ENCODE measurements at regions not wholly inside any gene's neighbourhood (a gene's known extent, or its start where the extent isn't known, plus 50 kb on each side); places are given as distances from the start of the nearest gene placed in this dataset.

DNA sequence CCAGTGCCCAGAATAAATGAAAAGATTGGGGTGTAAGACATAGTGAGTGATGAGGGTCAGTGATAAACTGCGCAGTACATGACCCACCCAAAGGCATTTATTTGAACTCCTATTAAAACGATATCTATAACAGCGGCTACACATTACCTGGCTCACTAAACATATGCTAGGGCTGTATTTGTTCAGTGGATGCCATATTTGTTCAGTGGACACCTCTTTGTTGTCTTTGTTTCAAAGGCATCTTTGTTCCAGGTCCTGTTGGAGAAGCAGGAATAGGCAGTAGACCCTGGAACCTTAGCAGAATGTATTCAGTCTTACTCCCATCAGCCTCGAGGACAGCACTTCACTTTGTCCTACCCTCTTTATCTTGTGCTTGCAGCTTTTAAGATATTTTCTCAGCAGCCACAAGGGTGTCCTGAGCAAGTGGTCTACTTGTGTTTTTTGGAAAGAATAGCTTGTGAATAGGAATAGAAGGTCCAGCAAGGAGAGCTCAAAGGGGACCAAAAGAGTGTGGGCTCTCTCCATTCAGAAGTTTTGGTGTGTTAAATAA, 650.8 kb upstream of the FANCL start:
- H3K27me3 ChIP-seq (ENCODE audit: insufficient read depth, poor library complexity, severe bottlenecking) = no peaks in the 10 kb centered on the region
- no peak for DNase-seq (ENCODE audit: low read depth in 1 of 2, low spot score in 1 of 2)
- no peak overlapping the region for H3K4me3 ChIP-seq (replicated peaks; ENCODE audit: insufficient read depth, low read length)
- H3K27ac ChIP-seq (replicated peaks) = no peak overlapping the region
- TF ChIP-seq SPI1 (IDR thresholded peaks at IDR 0.05; ENCODE audit: borderline replicate concordance, low read depth) = no peak

DNA sequence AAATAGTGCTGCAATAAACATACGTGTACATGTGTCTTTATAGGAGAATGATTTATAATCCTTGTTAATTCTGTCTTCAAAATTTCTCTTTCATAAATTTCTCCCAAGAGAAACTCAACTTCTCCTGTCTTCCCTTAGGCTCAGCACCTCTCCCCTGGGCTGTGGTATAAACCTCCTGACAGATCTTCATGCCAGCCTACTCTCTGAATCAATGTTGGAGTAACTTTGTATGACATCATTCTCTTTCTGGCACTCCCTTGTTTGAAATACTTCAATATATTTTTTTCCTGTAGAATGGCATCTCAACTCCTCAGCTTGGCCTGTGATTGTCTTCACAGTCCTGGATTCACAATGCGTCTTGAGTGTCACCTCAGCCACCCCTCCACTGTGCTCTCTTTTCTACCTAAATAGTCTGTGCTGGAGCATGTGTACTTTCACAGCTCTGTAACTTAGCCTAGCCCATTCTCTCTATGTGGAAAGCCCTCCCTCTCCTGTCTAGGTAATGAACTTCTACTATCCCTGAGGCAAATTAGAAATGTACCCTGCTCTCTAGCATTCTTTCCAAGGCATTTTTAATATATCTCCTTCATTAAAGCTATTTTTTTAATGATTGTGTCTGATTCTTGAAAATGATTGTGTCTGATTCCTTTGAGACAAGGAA, 649.9 kb upstream of the FANCL start:
- H3K27ac ChIP-seq (replicated peaks) = no peak overlapping the region
- TF ChIP-seq, protein P1, sequence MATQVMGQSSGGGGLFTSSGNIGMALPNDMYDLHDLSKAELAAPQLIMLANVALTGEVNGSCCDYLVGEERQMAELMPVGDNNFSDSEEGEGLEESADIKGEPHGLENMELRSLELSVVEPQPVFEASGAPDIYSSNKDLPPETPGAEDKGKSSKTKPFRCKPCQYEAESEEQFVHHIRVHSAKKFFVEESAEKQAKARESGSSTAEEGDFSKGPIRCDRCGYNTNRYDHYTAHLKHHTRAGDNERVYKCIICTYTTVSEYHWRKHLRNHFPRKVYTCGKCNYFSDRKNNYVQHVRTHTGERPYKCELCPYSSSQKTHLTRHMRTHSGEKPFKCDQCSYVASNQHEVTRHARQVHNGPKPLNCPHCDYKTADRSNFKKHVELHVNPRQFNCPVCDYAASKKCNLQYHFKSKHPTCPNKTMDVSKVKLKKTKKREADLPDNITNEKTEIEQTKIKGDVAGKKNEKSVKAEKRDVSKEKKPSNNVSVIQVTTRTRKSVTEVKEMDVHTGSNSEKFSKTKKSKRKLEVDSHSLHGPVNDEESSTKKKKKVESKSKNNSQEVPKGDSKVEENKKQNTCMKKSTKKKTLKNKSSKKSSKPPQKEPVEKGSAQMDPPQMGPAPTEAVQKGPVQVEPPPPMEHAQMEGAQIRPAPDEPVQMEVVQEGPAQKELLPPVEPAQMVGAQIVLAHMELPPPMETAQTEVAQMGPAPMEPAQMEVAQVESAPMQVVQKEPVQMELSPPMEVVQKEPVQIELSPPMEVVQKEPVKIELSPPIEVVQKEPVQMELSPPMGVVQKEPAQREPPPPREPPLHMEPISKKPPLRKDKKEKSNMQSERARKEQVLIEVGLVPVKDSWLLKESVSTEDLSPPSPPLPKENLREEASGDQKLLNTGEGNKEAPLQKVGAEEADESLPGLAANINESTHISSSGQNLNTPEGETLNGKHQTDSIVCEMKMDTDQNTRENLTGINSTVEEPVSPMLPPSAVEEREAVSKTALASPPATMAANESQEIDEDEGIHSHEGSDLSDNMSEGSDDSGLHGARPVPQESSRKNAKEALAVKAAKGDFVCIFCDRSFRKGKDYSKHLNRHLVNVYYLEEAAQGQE (IDR thresholded peaks at IDR 0.05; ENCODE audit: insufficient replicate concordance, low read depth) = no peak
- TF ChIP-seq SPI1 (IDR thresholded peaks at IDR 0.05; ENCODE audit: borderline replicate concordance, low read depth) (no peak), GABPA (IDR thresholded peaks at IDR 0.05; ENCODE audit: low read depth) (no peak), POLR2AphosphoS5 (IDR thresholded peaks at IDR 0.05; ENCODE audit: low read depth) (no peak)
- TF ChIP-seq, protein P2, sequence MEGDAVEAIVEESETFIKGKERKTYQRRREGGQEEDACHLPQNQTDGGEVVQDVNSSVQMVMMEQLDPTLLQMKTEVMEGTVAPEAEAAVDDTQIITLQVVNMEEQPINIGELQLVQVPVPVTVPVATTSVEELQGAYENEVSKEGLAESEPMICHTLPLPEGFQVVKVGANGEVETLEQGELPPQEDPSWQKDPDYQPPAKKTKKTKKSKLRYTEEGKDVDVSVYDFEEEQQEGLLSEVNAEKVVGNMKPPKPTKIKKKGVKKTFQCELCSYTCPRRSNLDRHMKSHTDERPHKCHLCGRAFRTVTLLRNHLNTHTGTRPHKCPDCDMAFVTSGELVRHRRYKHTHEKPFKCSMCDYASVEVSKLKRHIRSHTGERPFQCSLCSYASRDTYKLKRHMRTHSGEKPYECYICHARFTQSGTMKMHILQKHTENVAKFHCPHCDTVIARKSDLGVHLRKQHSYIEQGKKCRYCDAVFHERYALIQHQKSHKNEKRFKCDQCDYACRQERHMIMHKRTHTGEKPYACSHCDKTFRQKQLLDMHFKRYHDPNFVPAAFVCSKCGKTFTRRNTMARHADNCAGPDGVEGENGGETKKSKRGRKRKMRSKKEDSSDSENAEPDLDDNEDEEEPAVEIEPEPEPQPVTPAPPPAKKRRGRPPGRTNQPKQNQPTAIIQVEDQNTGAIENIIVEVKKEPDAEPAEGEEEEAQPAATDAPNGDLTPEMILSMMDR (IDR thresholded peaks at IDR 0.05; ENCODE audit: insufficient read depth, low read length) = no peak
- DNase-seq (ENCODE audit: low read depth in 1 of 2, low spot score in 1 of 2) = no peak
- H3K27me3 ChIP-seq (ENCODE audit: insufficient read depth, poor library complexity, severe bottlenecking) = no peaks in the 10 kb centered on the region
- no peak overlapping the region for H3K4me3 ChIP-seq (replicated peaks; ENCODE audit: insufficient read depth, low read length)

DNA sequence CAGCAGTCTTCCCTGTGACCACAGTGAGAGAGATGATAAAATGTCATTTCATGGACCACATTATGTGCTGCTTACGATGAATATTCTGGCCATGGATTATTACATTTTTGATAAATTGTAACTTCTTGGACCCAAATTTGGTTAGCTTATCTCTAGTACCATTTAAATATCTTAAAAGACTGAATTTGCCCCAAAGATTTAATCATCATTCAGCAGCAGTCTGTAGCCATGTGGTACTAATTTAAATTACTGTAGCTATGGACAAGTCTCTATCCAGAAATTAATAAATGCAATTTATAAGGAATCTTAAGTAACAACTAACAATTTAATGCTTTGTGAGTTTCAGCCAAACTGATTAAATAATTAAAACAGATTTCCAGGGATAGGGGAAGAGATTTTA, 644.9 kb upstream of the FANCL start:
- H3K27ac ChIP-seq (replicated peaks) = no peak overlapping the region
- no peak overlapping the region for H3K4me3 ChIP-seq (replicated peaks; ENCODE audit: insufficient read depth, low read length)
- DNase-seq (ENCODE audit: low read depth in 1 of 2, low spot score in 1 of 2) = no peak

More for the DNA sequence above, 644.9 kb upstream of the FANCL start:
- TF ChIP-seq POLR2AphosphoS5 (IDR thresholded peaks at IDR 0.05; ENCODE audit: low read depth) = no peak
- TF ChIP-seq GABPA (IDR thresholded peaks at IDR 0.05; ENCODE audit: low read depth) = no peak
- TF ChIP-seq SPI1 (IDR thresholded peaks at IDR 0.05; ENCODE audit: borderline replicate concordance, low read depth) = no peak
- TF ChIP-seq, protein P2 (IDR thresholded peaks at IDR 0.05; ENCODE audit: insufficient read depth, low read length) = no peak
- TF ChIP-seq, protein P1 (IDR thresholded peaks at IDR 0.05; ENCODE audit: insufficient replicate concordance, low read depth) = no peak
- no peaks in the 10 kb centered on the region for H3K27me3 ChIP-seq (ENCODE audit: insufficient read depth, poor library complexity, severe bottlenecking)

Measured in HL-60 (cell line).